ENCODE measurements at regions not wholly inside any gene's neighbourhood (a gene's known extent, or its start where the extent isn't known, plus 50 kb on each side); places are given as distances from the start of the nearest gene placed in this dataset.

GRCh38 chr1:17913326-17914115, 158.4 kb downstream of the ACTL8 start:
- TF ChIP-seq, protein P1, sequence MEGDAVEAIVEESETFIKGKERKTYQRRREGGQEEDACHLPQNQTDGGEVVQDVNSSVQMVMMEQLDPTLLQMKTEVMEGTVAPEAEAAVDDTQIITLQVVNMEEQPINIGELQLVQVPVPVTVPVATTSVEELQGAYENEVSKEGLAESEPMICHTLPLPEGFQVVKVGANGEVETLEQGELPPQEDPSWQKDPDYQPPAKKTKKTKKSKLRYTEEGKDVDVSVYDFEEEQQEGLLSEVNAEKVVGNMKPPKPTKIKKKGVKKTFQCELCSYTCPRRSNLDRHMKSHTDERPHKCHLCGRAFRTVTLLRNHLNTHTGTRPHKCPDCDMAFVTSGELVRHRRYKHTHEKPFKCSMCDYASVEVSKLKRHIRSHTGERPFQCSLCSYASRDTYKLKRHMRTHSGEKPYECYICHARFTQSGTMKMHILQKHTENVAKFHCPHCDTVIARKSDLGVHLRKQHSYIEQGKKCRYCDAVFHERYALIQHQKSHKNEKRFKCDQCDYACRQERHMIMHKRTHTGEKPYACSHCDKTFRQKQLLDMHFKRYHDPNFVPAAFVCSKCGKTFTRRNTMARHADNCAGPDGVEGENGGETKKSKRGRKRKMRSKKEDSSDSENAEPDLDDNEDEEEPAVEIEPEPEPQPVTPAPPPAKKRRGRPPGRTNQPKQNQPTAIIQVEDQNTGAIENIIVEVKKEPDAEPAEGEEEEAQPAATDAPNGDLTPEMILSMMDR (IDR thresholded peaks at IDR 0.05; ENCODE audit: low read depth, low read length, missing control alignments): no peak
- no peak for DNase-seq (ENCODE audit: low read depth)
- H3K4me3 ChIP-seq (ENCODE audit: low read depth, low read length): no peak overlapping the region

GRCh38 chr1:17914131-17914530, 159.0 kb downstream of the ACTL8 start:
- H3K4me3 ChIP-seq (ENCODE audit: low read depth, low read length): no peak overlapping the region
- no peak for DNase-seq (ENCODE audit: low read depth)
- TF ChIP-seq, protein P1 (IDR thresholded peaks at IDR 0.05; ENCODE audit: low read depth, low read length, missing control alignments): no peak

- H3K4me3 ChIP-seq (ENCODE audit: low read depth, low read length): no peak overlapping the region
- TF ChIP-seq, protein P1 (IDR thresholded peaks at IDR 0.05; ENCODE audit: low read depth, low read length, missing control alignments): no peak
- no peak for DNase-seq (ENCODE audit: low read depth)
Observed at GRCh38 chr1:17914987-17915386, 159.9 kb downstream of the ACTL8 start.

DNA sequence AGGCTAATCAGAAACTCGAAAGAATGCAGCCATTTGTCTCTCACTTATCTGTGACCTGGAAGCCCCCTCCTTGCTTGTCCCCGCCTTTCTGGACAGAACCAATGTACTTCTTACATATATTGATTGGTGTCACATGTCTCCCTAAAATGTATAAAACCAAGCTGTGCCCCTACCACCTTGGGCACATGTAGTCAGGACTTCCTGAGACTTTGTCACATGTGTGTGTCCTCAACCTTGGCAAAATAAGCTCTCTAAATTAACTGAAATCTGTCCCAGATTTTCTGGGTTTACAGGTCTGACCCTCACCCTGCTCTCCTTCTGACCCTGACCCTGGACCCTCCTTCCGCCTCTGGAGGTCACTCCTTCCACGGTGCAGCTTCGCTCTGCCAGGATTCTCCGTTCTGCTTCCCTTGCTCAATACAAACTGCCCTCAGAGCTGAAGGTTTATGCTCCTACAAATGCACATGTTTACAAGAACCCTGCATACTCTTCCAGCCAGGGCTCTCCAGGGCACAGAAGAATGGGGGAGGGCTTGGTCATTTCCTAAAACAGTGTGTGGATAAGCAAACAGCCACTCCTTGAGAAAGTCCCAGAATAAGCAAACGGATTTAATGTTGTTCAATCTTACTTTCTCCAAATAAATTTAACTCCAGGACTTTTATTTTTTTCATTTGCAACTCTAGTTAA, 160.5 kb downstream of the ACTL8 start:
- TF ChIP-seq, protein P1 (IDR thresholded peaks at IDR 0.05; ENCODE audit: low read depth, low read length, missing control alignments): no peak
- H3K4me3 ChIP-seq (ENCODE audit: low read depth, low read length): no peak overlapping the region
- no peak for DNase-seq (ENCODE audit: low read depth)

DNA sequence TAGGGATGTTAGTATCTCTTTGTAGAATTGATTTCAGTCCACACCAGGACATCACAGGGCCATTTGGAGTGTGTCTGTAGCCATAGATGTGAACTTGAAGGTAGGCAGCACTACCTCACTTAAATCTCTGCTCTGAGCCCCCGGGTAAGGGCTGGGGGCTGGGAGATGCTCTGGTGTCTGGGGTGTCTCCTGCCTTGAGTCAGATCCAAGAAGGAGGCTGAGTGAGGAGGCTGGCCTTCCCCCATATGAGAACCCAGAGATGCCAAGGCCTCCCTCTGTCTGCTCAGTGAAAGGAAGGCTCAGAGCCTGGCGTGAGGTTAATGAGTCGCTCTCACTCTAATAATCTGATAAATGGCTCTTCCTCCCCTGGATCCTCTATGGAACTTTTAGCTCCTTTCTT, 161.6 kb downstream of the ACTL8 start:
- DNase-seq (ENCODE audit: low read depth): no peak
- H3K4me3 ChIP-seq (ENCODE audit: low read depth, low read length): no peak overlapping the region
- TF ChIP-seq, protein P1 (IDR thresholded peaks at IDR 0.05; ENCODE audit: low read depth, low read length, missing control alignments): no peak

- TF ChIP-seq, protein P1 (IDR thresholded peaks at IDR 0.05; ENCODE audit: low read depth, low read length, missing control alignments): peak; percentile 26
- DNase-seq (ENCODE audit: low read depth): no peak
- H3K4me3 ChIP-seq (ENCODE audit: low read depth, low read length): no peak overlapping the region
Observed at GRCh38 chr1:17919525-17920439, 164.6 kb downstream of the ACTL8 start.

Data from GM12864 (cell line).